HEK293 (cell line): ENCODE measurements at regions not wholly inside any gene's neighbourhood (a gene's known extent, or its start where the extent isn't known, plus 50 kb on each side); places are given as distances from the start of the nearest gene placed in this dataset.

Experiments
- CTCF ChIA-PET: fragments of 350-600 bp; formaldehyde crosslinking; extraction: SDS; loops from one replicate; lab custom pipeline; 2021; ENCODE audit warnings: antibody characterized with exemption; lab: Yijun Ruan, JAX
- POLR2A ChIA-PET: fragments of 300-600 bp; formaldehyde crosslinking; extraction: SDS; loops from one replicate; lab custom pipeline; 2020; ENCODE audit warnings: antibody characterized with exemption, inconsistent platforms; lab: Yijun Ruan, JAX
- H3K27ac ChIP-seq: fragments of 200-500 bp; sonication (Bioruptor generic); 2 replicates; pipeline ENCODE4 v1.5.1; 2014; ENCODE audit warnings: low read depth, low read length, control low read depth, inconsistent platforms; ENCODE audit errors: extremely low read depth
- H3K36me3 ChIP-seq, 2 experiments: fragments of 200-500 bp in 1 of 2; sonication (Bioruptor generic) in 1 of 2; 1 replicate in 1 of 2; 2 replicates in 1 of 2; pipeline ENCODE4 v1.5.1; 2014 to 2017; ENCODE audit warnings: inconsistent platforms in 2 of 2, low read length in 2 of 2; ENCODE audit not compliant: control insufficient read depth in 2 of 2, insufficient read depth in 1 of 2
- H3K4me1 ChIP-seq: fragments of 200-500 bp; sonication (Bioruptor generic); 2 replicates; pipeline ENCODE4 v1.5.1; 2014; ENCODE audit warnings: mild to moderate bottlenecking, low read length, inconsistent platforms; ENCODE audit not compliant: control insufficient read depth, insufficient read depth
- H3K4me3 ChIP-seq: 2 replicates; pipeline ENCODE4 v1.5.1; 2011; ENCODE audit warnings: low read depth, mild to moderate bottlenecking, control low read depth, low read length, moderate library complexity
- H3K9me3 ChIP-seq: fragments of 200-500 bp; sonication (Bioruptor generic); 2 replicates; pipeline ENCODE4 v1.5.1; 2014; ENCODE audit warnings: low read depth, low read length, inconsistent platforms; ENCODE audit not compliant: control insufficient read depth, insufficient read depth
- AEBP2 ChIP-seq: fragments of 450-650 bp; formaldehyde crosslinking; IDR thresholded peaks from 2 replicates; pipeline ENCODE4 v1.5.1; 2016; ENCODE audit warnings: missing biosample characterization, missing genetic modification characterization, borderline replicate concordance
- BCL11A ChIP-seq: fragments of 450-650 bp; formaldehyde crosslinking; IDR thresholded peaks from 2 replicates; pipeline ENCODE4 v1.5.1; 2016; ENCODE audit warnings: low read depth, missing biosample characterization, missing genetic modification characterization
- FEZF1 ChIP-seq: fragments of 450-650 bp; formaldehyde crosslinking; IDR thresholded peaks from 2 replicates; pipeline ENCODE4 v1.5.1; 2016; ENCODE audit warnings: missing biosample characterization, missing genetic modification characterization
- MYNN ChIP-seq: fragments of 450-650 bp; formaldehyde crosslinking; IDR thresholded peaks from 2 replicates; pipeline ENCODE4 v1.5.1; 2016; ENCODE audit warnings: missing biosample characterization, missing genetic modification characterization, borderline replicate concordance
- OVOL3 ChIP-seq: fragments of 450-650 bp; formaldehyde crosslinking; IDR thresholded peaks from 2 replicates; pipeline ENCODE4 v1.5.1; 2016; ENCODE audit warnings: missing biosample characterization, missing genetic modification characterization
- PRDM1 ChIP-seq: fragments of 450-650 bp; formaldehyde crosslinking; IDR thresholded peaks from 2 replicates; pipeline ENCODE4; 2016; ENCODE audit warnings: missing biosample characterization, missing genetic modification characterization
- PRDM6 ChIP-seq: fragments of 450-650 bp; formaldehyde crosslinking; IDR thresholded peaks from 2 replicates; pipeline ENCODE4 v1.5.1; 2017; ENCODE audit warnings: missing biosample characterization, missing genetic modification characterization
- TRIM28 ChIP-seq: IDR thresholded peaks from 2 replicates; pipeline ENCODE4 v1.6.1; 2011; ENCODE audit warnings: low read length, control low read depth, borderline replicate concordance
- ZBTB21 ChIP-seq: fragments of 450-650 bp; formaldehyde crosslinking; IDR thresholded peaks from 2 replicates; pipeline ENCODE4 v1.5.1; 2017; ENCODE audit warnings: missing biosample characterization, missing genetic modification characterization
- ZNF133 ChIP-seq: fragments of 450-650 bp; formaldehyde crosslinking; IDR thresholded peaks from 2 replicates; pipeline ENCODE4 v1.5.1; 2016; ENCODE audit warnings: missing biosample characterization, missing genetic modification characterization
- ZNF175 ChIP-seq: fragments of 450-650 bp; formaldehyde crosslinking; IDR thresholded peaks from 2 replicates; pipeline ENCODE4 v1.5.1; 2016; ENCODE audit warnings: missing biosample characterization, missing genetic modification characterization
- ZNF214 ChIP-seq: fragments of 450-650 bp; formaldehyde crosslinking; IDR thresholded peaks from 2 replicates; pipeline ENCODE4 v1.5.1; 2017; ENCODE audit warnings: missing biosample characterization, mild to moderate bottlenecking, missing genetic modification characterization, borderline replicate concordance
- ZNF23 ChIP-seq: fragments of 450-650 bp; formaldehyde crosslinking; IDR thresholded peaks from 2 replicates; pipeline ENCODE4 v1.5.1; 2016; ENCODE audit warnings: missing biosample characterization, missing genetic modification characterization, borderline replicate concordance
- ZNF280D ChIP-seq: fragments of 450-650 bp; formaldehyde crosslinking; IDR thresholded peaks from 2 replicates; pipeline ENCODE4 v1.5.1; 2016; ENCODE audit warnings: missing biosample characterization, missing genetic modification characterization
- ZNF521 ChIP-seq: fragments of 450-650 bp; formaldehyde crosslinking; IDR thresholded peaks from 2 replicates; pipeline ENCODE4 v1.5.1; 2017; ENCODE audit warnings: missing biosample characterization, mild to moderate bottlenecking, missing genetic modification characterization
- ZNF555 ChIP-seq: fragments of 450-650 bp; formaldehyde crosslinking; conservative IDR thresholded peaks from 2 replicates; pipeline ENCODE4 v1.5.1; 2017; ENCODE audit warnings: missing biosample characterization, mild to moderate bottlenecking, missing genetic modification characterization, inconsistent platforms
- ZNF600 ChIP-seq: fragments of 450-650 bp; formaldehyde crosslinking; IDR thresholded peaks from 2 replicates; pipeline ENCODE4 v1.5.1; 2016; ENCODE audit warnings: missing biosample characterization, missing genetic modification characterization
- ZNF610 ChIP-seq: fragments of 450-650 bp; formaldehyde crosslinking; IDR thresholded peaks from 2 replicates; pipeline ENCODE4 v1.5.1; 2016; ENCODE audit warnings: missing biosample characterization, missing genetic modification characterization, borderline replicate concordance
- ZNF626 ChIP-seq: fragments of 450-650 bp; sonication (Bioruptor Pico); formaldehyde crosslinking; IDR thresholded peaks from 2 replicates; pipeline ENCODE4 v1.5.1; 2018; ENCODE audit warnings: missing biosample characterization, missing genetic modification characterization, inconsistent platforms
- ZNF654 ChIP-seq: fragments of 450-650 bp; formaldehyde crosslinking; IDR thresholded peaks from 2 replicates; pipeline ENCODE4 v1.5.1; 2016; ENCODE audit warnings: low read depth, missing biosample characterization, missing genetic modification characterization
- ZNF670 ChIP-seq: fragments of 450-650 bp; formaldehyde crosslinking; IDR thresholded peaks from 2 replicates; pipeline ENCODE4 v1.5.1; 2016; ENCODE audit warnings: missing biosample characterization, missing genetic modification characterization, low read depth
- ZSCAN4 ChIP-seq: fragments of 450-650 bp; formaldehyde crosslinking; IDR thresholded peaks from 2 replicates; pipeline ENCODE4 v1.5.1; 2017; ENCODE audit warnings: missing biosample characterization, missing genetic modification characterization

- POLR2A ChIA-PET: interaction anchor here (1.3 kb wide), 1 partner anchor 436 kb away, joined by 3 read pairs; the partner anchor contains the start of gene SOX4
- Histone ChIP-seq H3K9me3 (no peaks in the 10 kb centered on the region), H3K4me3 (no peak overlapping the region), H3K4me1 (peaks cover 6% of the 10 kb centered on the region; the same call in 1 of the 2 replicates), H3K36me3 (no peaks in the 10 kb centered on the region), H3K27ac (no peak overlapping the region)
- CTCF ChIA-PET: no interaction called here
- TF ChIP-seq OVOL3: no peak
- no peak for TF ChIP-seq ZNF175 (tag by site-specific recombination)
- no peak for TF ChIP-seq ZNF600 (tag by site-specific recombination)
- TF ChIP-seq ZNF133 (tag by site-specific recombination): no peak
- no peak for TF ChIP-seq ZNF654 (tag by site-specific recombination)
- TF ChIP-seq ZNF23 (tag by site-specific recombination): no peak
- TF ChIP-seq ZNF555: no peak
- TF ChIP-seq AEBP2: no peak
- no peak for TF ChIP-seq ZBTB21 (tag by site-specific recombination)
- TF ChIP-seq ZNF626 (tag by site-specific recombination): no peak
- TF ChIP-seq MYNN (tag by site-specific recombination): no peak
- no peak for TF ChIP-seq ZNF670 (tag by site-specific recombination)
- TF ChIP-seq ZNF280D: no peak
- no peak for TF ChIP-seq ZNF610 (tag by site-specific recombination)
- no peak for TF ChIP-seq ZSCAN4 (tag by site-specific recombination)
Observed at GRCh38 chr6:22029171-22029570, 267.7 kb downstream of the PRL start.

GRCh38 chr6:22030730-22031619 is 265.9 kb downstream of the PRL start:
- H3K36me3 ChIP-seq: no peaks in the 10 kb centered on the region
- H3K9me3 ChIP-seq: no peaks in the 10 kb centered on the region
- ChIA-PET POLR2A (no interaction called here), CTCF (no interaction called here)
- H3K4me3 ChIP-seq: no peak overlapping the region
- no peak overlapping the region for H3K27ac ChIP-seq
- TF ChIP-seq FEZF1 (tag by site-specific recombination) (peak; percentile 45), ZNF600 (tag by site-specific recombination) (no peak), BCL11A (tag by site-specific recombination) (no peak), ZNF214 (tag by site-specific recombination) (no peak), ZNF521 (tag by site-specific recombination) (no peak), PRDM6 (peak; percentile 66), TRIM28 (no peak), PRDM1 (peak; percentile 61)
- peaks cover 6% of the 10 kb centered on the region; the same call in 1 of the 2 replicates for H3K4me1 ChIP-seq
